ENCODE measurements at regions not wholly inside any gene's neighbourhood (a gene's known extent, or its start where the extent isn't known, plus 50 kb on each side); places are given as distances from the start of the nearest gene placed in this dataset.

DNA sequence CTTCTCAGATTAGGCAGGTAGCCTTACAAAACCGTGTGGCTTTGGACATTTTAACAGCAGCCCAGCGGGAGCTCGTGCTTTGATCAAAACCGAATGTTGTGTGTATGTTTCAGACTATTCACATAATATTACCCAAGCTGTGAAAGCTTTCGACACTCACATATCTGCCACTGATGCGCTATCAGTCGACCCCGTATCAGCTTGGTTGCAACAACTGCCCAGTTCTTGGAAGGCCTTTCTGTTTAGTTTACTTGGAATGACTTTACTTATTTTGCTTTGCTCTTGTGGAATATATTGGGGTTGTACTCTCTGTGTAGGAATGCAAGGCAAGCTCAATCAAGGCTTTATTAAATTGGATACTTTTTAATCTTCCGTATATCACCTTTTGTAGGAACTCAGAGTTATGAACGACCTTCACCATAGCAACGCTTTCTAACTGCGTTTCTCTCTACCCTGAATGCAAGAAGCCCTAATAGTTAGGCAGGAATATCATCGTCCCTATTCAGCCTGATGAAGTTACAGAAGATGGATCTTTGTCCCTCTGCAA, 107.5 kb downstream of the GLUD2 start:
- H3K27ac ChIP-seq = no peak overlapping the region
- TF ChIP-seq, protein P1, sequence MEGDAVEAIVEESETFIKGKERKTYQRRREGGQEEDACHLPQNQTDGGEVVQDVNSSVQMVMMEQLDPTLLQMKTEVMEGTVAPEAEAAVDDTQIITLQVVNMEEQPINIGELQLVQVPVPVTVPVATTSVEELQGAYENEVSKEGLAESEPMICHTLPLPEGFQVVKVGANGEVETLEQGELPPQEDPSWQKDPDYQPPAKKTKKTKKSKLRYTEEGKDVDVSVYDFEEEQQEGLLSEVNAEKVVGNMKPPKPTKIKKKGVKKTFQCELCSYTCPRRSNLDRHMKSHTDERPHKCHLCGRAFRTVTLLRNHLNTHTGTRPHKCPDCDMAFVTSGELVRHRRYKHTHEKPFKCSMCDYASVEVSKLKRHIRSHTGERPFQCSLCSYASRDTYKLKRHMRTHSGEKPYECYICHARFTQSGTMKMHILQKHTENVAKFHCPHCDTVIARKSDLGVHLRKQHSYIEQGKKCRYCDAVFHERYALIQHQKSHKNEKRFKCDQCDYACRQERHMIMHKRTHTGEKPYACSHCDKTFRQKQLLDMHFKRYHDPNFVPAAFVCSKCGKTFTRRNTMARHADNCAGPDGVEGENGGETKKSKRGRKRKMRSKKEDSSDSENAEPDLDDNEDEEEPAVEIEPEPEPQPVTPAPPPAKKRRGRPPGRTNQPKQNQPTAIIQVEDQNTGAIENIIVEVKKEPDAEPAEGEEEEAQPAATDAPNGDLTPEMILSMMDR (conservative IDR thresholded peaks at IDR 0.05) = no peak

- no peak overlapping the region for H3K27ac ChIP-seq
These were observed 113.6 kb downstream of the GLUD2 start for GRCh38 chrX:121160987-121161386.

GRCh38 chrX:121161501-121161933, 114.1 kb downstream of the GLUD2 start:
- H3K27ac ChIP-seq = no peak overlapping the region
- TF ChIP-seq, protein P1 (conservative IDR thresholded peaks at IDR 0.05) = no peak

More at GRCh38 chrX:121160987-121161386, 113.6 kb downstream of the GLUD2 start:
- TF ChIP-seq, protein P1 (conservative IDR thresholded peaks at IDR 0.05) = no peak

DNA sequence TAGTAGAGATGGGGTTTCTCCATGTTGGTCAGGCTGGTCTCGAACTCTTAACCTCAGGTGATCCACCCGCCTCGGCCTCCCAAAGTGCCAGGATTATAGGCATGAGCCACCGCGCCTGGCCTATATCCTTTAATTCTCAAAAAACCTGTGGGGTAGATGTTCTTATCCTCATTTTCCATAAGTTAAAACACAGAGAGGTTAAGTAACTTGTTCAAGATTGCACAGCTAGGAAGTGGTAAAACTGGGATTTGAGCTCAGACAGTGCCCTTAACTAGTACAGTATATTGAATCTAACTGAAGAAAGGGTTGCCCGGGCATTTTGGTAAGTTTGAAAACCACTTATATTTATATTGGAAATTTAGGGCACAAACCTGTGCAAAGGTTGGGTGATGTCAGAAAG, 116.0 kb downstream of the GLUD2 start:
- TF ChIP-seq, protein P1 (conservative IDR thresholded peaks at IDR 0.05) = no peak
- no peak overlapping the region for H3K27ac ChIP-seq

DNA sequence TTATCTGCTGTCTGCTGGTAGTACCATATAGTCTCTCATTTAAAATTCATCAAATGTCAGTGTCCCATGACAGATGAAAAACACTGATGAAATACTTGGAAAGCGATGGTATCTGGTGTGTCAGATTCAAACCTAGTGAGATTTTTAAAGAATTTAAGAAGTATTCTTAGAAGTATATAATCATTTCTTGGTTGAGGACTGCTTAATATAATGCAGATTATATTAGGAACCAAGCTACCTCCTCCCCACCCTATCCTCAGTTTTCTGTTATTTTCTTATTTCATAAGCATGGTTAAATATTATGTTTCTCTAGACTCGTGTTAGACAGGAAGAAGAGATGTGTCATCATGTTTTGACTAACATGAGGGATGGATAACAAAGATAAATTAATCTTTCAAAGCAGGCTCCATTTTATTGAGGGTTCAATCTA, 118.5 kb downstream of the GLUD2 start:
- no peak overlapping the region for H3K27ac ChIP-seq
- TF ChIP-seq, protein P1 (conservative IDR thresholded peaks at IDR 0.05) = no peak

DNA sequence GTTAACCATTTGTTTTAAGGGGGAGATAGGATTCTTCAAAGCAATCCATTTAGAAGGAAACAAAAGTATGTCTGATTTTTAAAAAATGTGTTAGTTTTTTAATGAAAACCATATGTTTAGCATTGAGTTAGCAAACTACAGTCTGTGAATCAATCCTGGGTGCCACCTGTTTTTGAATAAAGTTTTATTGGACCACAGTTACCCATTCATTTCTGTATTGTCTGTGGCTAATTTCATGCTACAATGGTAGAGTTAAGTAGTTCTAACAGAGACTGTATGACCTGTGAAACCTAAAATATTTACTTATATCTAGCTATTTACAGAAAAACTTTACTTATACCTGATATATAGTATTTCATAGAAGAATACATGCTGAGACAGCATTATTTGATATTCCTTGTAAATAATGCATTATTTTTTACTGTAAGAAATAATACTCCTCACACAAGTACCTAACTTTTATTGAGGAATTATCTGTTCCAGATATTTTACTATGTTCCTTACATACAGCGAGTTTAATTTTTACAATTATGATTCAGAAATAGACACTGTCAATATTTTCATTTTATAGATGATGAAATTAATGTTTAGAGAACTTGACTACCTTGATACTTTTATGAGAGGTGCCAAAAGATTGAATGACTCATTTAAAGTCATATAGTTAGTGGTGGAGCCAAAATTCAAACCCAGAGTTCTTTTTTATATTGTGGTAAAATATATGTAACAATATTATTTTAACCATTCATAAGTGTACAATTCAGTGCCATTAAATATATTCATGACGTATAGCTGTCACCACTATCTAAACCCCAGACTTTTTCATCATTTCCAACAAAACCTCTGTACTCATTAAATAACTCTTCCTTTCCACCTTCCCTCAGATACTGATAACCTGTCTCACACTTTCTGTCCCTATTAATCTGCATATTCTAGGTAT, 122.0 kb downstream of the GLUD2 start:
- H3K27ac ChIP-seq = no peak overlapping the region
- TF ChIP-seq, protein P1 (conservative IDR thresholded peaks at IDR 0.05) = no peak

- TF ChIP-seq, protein P1 (conservative IDR thresholded peaks at IDR 0.05) = no peak
- no peak overlapping the region for H3K27ac ChIP-seq
These were observed 125.3 kb downstream of the GLUD2 start for GRCh38 chrX:121172703-121173102.
